ENCODE measurements at regions not wholly inside any gene's neighbourhood (a gene's known extent, or its start where the extent isn't known, plus 50 kb on each side); places are given as distances from the start of the nearest gene placed in this dataset.

DNA sequence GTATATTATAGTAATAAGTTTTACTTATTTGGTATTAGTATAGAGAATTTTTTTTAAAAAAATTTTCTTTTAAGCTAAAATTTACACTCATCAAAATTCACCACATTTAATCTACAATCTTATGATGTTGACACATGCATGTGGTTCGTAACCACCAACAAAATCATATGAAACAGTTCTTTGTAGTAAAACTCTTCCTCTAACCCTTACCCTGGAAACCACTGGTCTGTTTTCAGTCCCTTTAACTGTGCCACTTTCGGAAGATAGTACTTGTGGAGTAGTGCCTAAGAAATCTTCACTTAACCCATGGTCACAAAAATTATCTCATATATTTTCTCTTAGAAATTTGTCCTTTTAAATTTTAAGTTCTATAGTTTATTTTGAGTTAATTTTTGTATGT lies 1498.8 kb downstream of the MAT2B start:
- POLR2A ChIA-PET = interaction anchor here (0.6 kb wide), 1 partner anchor 743 kb away, joined by 3 read pairs; no protein-coding TSS in a partner anchor
- TF ChIP-seq ATF1 (CRISPR knock-in tag; IDR thresholded peaks at IDR 0.05) (no peak), FOXK1 (CRISPR knock-in tag; IDR thresholded peaks at IDR 0.05) (no peak), ZNF138 (CRISPR knock-in tag; conservative IDR thresholded peaks at IDR 0.05) (no peak), PRRX2 (CRISPR knock-in tag; IDR thresholded peaks at IDR 0.05) (no peak), NFYB (CRISPR knock-in tag; conservative IDR thresholded peaks at IDR 0.05; ENCODE audit: low read depth) (no peak), NR3C1 (CRISPR knock-in tag; conservative IDR thresholded peaks at IDR 0.05; ENCODE audit: low read depth) (no peak), E2F4 (CRISPR knock-in tag; IDR thresholded peaks at IDR 0.05; ENCODE audit: borderline replicate concordance, low read depth) (no peak), OVOL2 (CRISPR knock-in tag; IDR thresholded peaks at IDR 0.05; ENCODE audit: borderline replicate concordance) (no peak)
- TF ChIP-seq, protein P1, sequence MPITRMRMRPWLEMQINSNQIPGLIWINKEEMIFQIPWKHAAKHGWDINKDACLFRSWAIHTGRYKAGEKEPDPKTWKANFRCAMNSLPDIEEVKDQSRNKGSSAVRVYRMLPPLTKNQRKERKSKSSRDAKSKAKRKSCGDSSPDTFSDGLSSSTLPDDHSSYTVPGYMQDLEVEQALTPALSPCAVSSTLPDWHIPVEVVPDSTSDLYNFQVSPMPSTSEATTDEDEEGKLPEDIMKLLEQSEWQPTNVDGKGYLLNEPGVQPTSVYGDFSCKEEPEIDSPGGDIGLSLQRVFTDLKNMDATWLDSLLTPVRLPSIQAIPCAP (CRISPR knock-in tag; IDR thresholded peaks at IDR 0.05) = no peak
- TF ChIP-seq, protein P2, sequence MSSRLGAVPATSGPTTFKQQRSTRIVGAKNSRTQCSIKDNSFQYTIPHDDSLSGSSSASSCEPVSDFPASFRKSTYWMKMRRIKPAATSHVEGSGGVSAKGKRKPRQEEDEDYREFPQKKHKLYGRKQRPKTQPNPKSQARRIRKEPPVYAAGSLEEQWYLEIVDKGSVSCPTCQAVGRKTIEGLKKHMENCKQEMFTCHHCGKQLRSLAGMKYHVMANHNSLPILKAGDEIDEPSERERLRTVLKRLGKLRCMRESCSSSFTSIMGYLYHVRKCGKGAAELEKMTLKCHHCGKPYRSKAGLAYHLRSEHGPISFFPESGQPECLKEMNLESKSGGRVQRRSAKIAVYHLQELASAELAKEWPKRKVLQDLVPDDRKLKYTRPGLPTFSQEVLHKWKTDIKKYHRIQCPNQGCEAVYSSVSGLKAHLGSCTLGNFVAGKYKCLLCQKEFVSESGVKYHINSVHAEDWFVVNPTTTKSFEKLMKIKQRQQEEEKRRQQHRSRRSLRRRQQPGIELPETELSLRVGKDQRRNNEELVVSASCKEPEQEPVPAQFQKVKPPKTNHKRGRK (CRISPR knock-in tag; IDR thresholded peaks at IDR 0.05; ENCODE audit: borderline replicate concordance) = no peak
- H3K4me1 Mint-ChIP-seq = no peaks in the 10 kb centered on the region
- no peaks in the 10 kb centered on the region for H3K36me3 Mint-ChIP-seq
- CTCF ChIA-PET = no interaction called here
- no peaks in the 10 kb centered on the region for H3K27me3 Mint-ChIP-seq (ENCODE audit: low read depth)
- no peak overlapping the region for H3K27ac Mint-ChIP-seq
- DNase-seq (ENCODE audit: low spot score) (no peak), ATAC-seq (no peak)
- H3K4me3 Mint-ChIP-seq = no peak overlapping the region
- no peaks in the 10 kb centered on the region for H3K9me3 Mint-ChIP-seq

DNA sequence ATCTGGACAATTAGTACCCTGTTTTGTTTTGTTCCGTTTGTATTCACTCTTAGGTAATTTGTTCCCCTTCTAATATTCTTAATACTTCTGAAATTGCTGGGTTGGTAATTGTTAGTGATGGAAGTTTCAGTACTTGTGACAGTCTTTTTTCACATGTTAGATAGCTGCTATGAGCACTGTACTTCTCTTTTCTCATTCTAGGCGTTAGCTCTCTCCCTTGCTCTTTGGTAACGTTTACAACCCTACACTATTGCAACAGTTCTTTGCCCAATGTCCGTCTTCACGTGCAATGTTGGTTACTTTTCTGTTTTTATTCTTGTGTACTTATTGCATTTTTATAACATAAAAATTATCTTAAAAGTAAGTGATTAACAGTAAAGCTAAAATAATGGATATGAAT lies 1509.0 kb downstream of the MAT2B start:
- ChIA-PET CTCF (no interaction called here), POLR2A (no interaction called here)
- H3K9me3 Mint-ChIP-seq = no peaks in the 10 kb centered on the region
- no peak for ATAC-seq
- no peaks in the 10 kb centered on the region for H3K36me3 Mint-ChIP-seq
- no peak overlapping the region for H3K27ac Mint-ChIP-seq
- DNase-seq (ENCODE audit: low spot score) = no peak
- H3K27me3 Mint-ChIP-seq (ENCODE audit: low read depth) = no peaks in the 10 kb centered on the region
- H3K4me1 Mint-ChIP-seq = no peaks in the 10 kb centered on the region
- H3K4me3 Mint-ChIP-seq = no peak overlapping the region
- no peak for TF ChIP-seq ZNF532 (CRISPR knock-in tag; IDR thresholded peaks at IDR 0.05; ENCODE audit: borderline replicate concordance)
- TF ChIP-seq TEAD4 (CRISPR knock-in tag; IDR thresholded peaks at IDR 0.05) = no peak
- no peak for TF ChIP-seq TCF7 (CRISPR knock-in tag; IDR thresholded peaks at IDR 0.05; ENCODE audit: low read depth)
- no peak for TF ChIP-seq ETV6 (CRISPR knock-in tag; IDR thresholded peaks at IDR 0.05)
- no peak for TF ChIP-seq ZMAT4 (CRISPR knock-in tag; IDR thresholded peaks at IDR 0.05)
- TF ChIP-seq, protein P2 (CRISPR knock-in tag; IDR thresholded peaks at IDR 0.05; ENCODE audit: borderline replicate concordance) = no peak
- TF ChIP-seq, protein P3, sequence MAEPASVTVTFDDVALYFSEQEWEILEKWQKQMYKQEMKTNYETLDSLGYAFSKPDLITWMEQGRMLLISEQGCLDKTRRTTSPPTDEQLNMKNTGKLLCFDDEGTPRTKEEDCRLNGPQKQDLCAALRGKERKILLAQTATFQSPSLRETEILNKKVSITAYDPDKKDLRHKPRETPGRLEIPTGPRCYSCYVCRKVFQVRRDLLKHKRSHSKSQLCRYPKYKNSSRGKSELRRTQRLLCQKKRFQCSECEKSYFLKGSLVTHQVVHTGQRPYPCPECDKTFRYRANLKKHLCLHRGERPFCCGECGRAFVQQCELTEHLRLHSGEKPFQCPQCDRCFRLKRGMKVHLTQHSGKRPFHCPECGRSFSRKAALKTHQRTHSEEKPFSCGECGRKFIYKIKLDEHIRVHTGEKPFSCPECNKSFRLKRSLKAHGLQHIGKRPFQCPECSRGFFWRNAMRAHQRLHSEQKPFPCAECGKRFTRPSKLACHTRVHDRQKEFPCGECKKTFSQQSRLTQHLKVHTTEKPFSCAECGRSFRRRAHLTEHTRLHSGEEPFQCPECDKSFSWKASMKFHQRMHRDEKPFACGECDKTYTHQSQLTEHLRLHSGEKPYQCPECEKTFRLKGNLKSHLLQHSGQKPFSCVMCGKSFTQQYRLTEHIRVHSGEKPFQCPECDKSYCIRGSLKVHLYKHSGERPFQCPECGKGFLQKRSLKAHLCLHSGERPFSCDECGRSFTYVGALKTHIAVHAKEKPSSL (CRISPR knock-in tag; conservative IDR thresholded peaks at IDR 0.05) = no peak
- TF ChIP-seq, protein P4, sequence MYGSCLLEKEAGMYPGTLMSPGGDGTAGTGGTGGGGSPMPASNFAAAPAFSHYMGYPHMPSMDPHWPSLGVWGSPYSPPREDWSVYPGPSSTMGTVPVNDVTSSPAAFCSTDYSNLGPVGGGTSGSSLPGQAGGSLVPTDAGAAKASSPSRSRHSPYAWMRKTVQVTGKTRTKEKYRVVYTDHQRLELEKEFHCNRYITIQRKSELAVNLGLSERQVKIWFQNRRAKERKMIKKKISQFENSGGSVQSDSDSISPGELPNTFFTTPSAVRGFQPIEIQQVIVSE (CRISPR knock-in tag; IDR thresholded peaks at IDR 0.05; ENCODE audit: borderline replicate concordance) = no peak
- no peak for TF ChIP-seq CBFB (CRISPR knock-in tag; IDR thresholded peaks at IDR 0.05; ENCODE audit: low read depth)
- no peak for TF ChIP-seq ATF3 (CRISPR knock-in tag; conservative IDR thresholded peaks at IDR 0.05)
- no peak for TF ChIP-seq E2F1 (CRISPR knock-in tag; IDR thresholded peaks at IDR 0.05)
- TF ChIP-seq NFE2L1 (CRISPR knock-in tag; IDR thresholded peaks at IDR 0.05) = no peak
